Liver (tissue), 8 donors: ENCODE measurements at regions not wholly inside any gene's neighbourhood (a gene's known extent, or its start where the extent isn't known, plus 50 kb on each side); places are given as distances from the start of the nearest gene placed in this dataset.
"Not testable (repeated sequence)": the region's sequence is repeated elsewhere in the genome, so short reads cannot be mapped to it uniquely, and the experiment has no call there.

Experiments used
- DNase-seq: peaks from one replicate; pipeline ENCODE4 v3.0.0-alpha.2; 2017; ENCODE audit warnings: low spot score
- H3K27ac ChIP-seq, 2 donors: one replicate each; pipeline ENCODE4 v1.7.0; 2013; ENCODE audit warnings: inconsistent platforms in 2 of 2, low read length in 2 of 2, control low read depth in 1 of 2, low read depth in 1 of 2, mild to moderate bottlenecking in 1 of 2
- H3K27me3 ChIP-seq, 4 donors: one replicate each; pipeline versions ENCODE4 v1.6.1 to v1.7.0; 2013; ENCODE audit warnings: low read length in 3 of 4, inconsistent platforms in 1 of 4, mild to moderate bottlenecking in 1 of 4, moderate library complexity in 1 of 4; ENCODE audit not compliant: control insufficient read depth in 4 of 4, insufficient read depth in 4 of 4
- H3K36me3 ChIP-seq, 4 donors: one replicate each; pipeline versions ENCODE4 v1.6.1 to v1.7.0; 2013; ENCODE audit warnings: low read length in 3 of 4, mild to moderate bottlenecking in 3 of 4, low read depth in 1 of 4, moderate library complexity in 1 of 4; ENCODE audit not compliant: control insufficient read depth in 4 of 4, insufficient read depth in 3 of 4
- H3K4me1 ChIP-seq, 4 donors: one replicate each; pipeline versions ENCODE4 v1.6.1 to v1.7.0; 2013; ENCODE audit warnings: low read length in 3 of 4, mild to moderate bottlenecking in 3 of 4, moderate library complexity in 1 of 4; ENCODE audit not compliant: control insufficient read depth in 4 of 4, insufficient read depth in 4 of 4
- H3K4me3 ChIP-seq, 3 donors: one replicate each; pipeline versions ENCODE4 v1.6.1 to v1.7.0; 2013; ENCODE audit warnings: low read length in 3 of 3, control low read depth in 1 of 3, low read depth in 1 of 3, mild to moderate bottlenecking in 1 of 3
- H3K9ac ChIP-seq, 2 donors: one replicate each; pipeline ENCODE4 v1.7.0; 2013; ENCODE audit warnings: low read length in 2 of 2, mild to moderate bottlenecking in 2 of 2, moderate library complexity in 2 of 2, control low read depth in 1 of 2, low read depth in 1 of 2
- H3K9me3 ChIP-seq, 4 donors: one replicate each; pipeline versions ENCODE4 v1.6.1 to v1.7.0; 2013; ENCODE audit warnings: low read length in 3 of 4; ENCODE audit not compliant: control insufficient read depth in 4 of 4
- ATF3 ChIP-seq: IDR thresholded peaks from 2 replicates; pipeline ENCODE4 v1.6.1; 2016; ENCODE audit warnings: antibody characterized with exemption
- EGR1 ChIP-seq, 2 donors: IDR thresholded peaks; 2 replicates each; pipeline ENCODE4 v1.6.1; 2016 to 2018; ENCODE audit warnings: antibody characterized with exemption in 2 of 2, low read depth in 2 of 2
- FOXA1 ChIP-seq: IDR thresholded peaks from 2 replicates; pipeline ENCODE4 v1.6.1; 2016; ENCODE audit warnings: antibody characterized with exemption
- GABPA ChIP-seq, 2 donors: IDR thresholded peaks in 1 of 2; conservative IDR thresholded peaks in 1 of 2; 2 replicates each; pipeline ENCODE4 v1.6.1; 2016; ENCODE audit warnings: antibody characterized with exemption in 2 of 2, mild to moderate bottlenecking in 1 of 2, moderate library complexity in 1 of 2
- HNF4A ChIP-seq, 2 donors: conservative IDR thresholded peaks; 2 replicates each; pipeline ENCODE4 v1.6.1; 2016; ENCODE audit warnings: antibody characterized with exemption in 2 of 2, mild to moderate bottlenecking in 2 of 2
- HNF4G ChIP-seq: IDR thresholded peaks from 2 replicates; pipeline ENCODE4 v1.6.1; 2016; ENCODE audit warnings: antibody characterized with exemption
- JUND ChIP-seq, 2 donors: IDR thresholded peaks; 2 replicates each; pipeline ENCODE4 v1.6.1; 2016; ENCODE audit warnings: antibody characterized with exemption in 2 of 2
- NR2F2 ChIP-seq: IDR thresholded peaks from 2 replicates; pipeline ENCODE4 v1.6.1; 2016; ENCODE audit warnings: antibody characterized with exemption
- RAD21 ChIP-seq, 2 donors: IDR thresholded peaks; 2 replicates each; pipeline ENCODE4 v1.6.1; 2016; ENCODE audit warnings: antibody characterized with exemption in 2 of 2, mild to moderate bottlenecking in 2 of 2
- RXRA ChIP-seq, 2 donors: IDR thresholded peaks; 2 replicates each; pipeline ENCODE4 v1.6.1; 2017 to 2018; ENCODE audit warnings: antibody characterized with exemption in 2 of 2, mild to moderate bottlenecking in 1 of 2
- SP1 ChIP-seq: IDR thresholded peaks from 2 replicates; pipeline ENCODE4 v1.6.1; 2018; ENCODE audit warnings: antibody characterized with exemption, mild to moderate bottlenecking
- TAF1 ChIP-seq: conservative IDR thresholded peaks from 2 replicates; pipeline ENCODE4 v1.6.1; 2016; ENCODE audit warnings: antibody characterized with exemption, mild to moderate bottlenecking
- YY1 ChIP-seq: IDR thresholded peaks from 2 replicates; pipeline ENCODE4 v1.6.1; 2016; ENCODE audit warnings: antibody characterized with exemption, mild to moderate bottlenecking
- WGBS: extraction: QIAGEN DNeasy Blood & Tissue Kit; methylation state at CpG from one replicate; pipeline ENCODE4 v1.1.7; 2013; 5-methylcytosine and 5-hydroxymethylcytosine counted together
- TF ChIP-seq, protein P1 (sequence below): fragments of 150-350 bp; IDR thresholded peaks from 2 replicates; pipeline ENCODE4 v1.5.1; 2017; ENCODE audit warnings: improper control_type of control experiment, low read depth, low read length; ENCODE audit not compliant: missing input control
- TF ChIP-seq, protein P2 (sequence below): IDR thresholded peaks from 2 replicates; pipeline ENCODE4 v1.6.1; 2016; ENCODE audit warnings: antibody characterized with exemption
- TF ChIP-seq, protein P3 (sequence below): IDR thresholded peaks from 2 replicates; pipeline ENCODE4 v1.6.1; 2016; ENCODE audit warnings: antibody characterized with exemption
- TF ChIP-seq, protein P4 (sequence below): IDR thresholded peaks from 2 replicates; pipeline ENCODE4 v1.6.1; 2016; ENCODE audit warnings: antibody characterized with exemption, mild to moderate bottlenecking
- donor health status: healthy.
- donor health status: healthy.
- donor health status: healthy.
- donor health status: healthy.
- donor health status: healthy.

GRCh38 chr15:95205077-95205476, 973.7 kb downstream of the MCTP2 start:
- Histone ChIP-seq H3K36me3 (no peaks in the 10 kb centered on the region), H3K9me3 (peaks cover 0 to 3% (median 0%) of the 10 kb centered on the region in 4 donors), H3K4me1 (no peaks in the 10 kb centered on the region), H3K27me3 (no peaks in the 10 kb centered on the region), H3K9ac (no peak overlapping the region), H3K4me3 (no peak overlapping the region), H3K27ac (no peak overlapping the region)
- no peak for DNase-seq
- TF ChIP-seq HNF4A (conservative IDR thresholded peaks at IDR 0.05): no peak
- TF ChIP-seq, protein P1, sequence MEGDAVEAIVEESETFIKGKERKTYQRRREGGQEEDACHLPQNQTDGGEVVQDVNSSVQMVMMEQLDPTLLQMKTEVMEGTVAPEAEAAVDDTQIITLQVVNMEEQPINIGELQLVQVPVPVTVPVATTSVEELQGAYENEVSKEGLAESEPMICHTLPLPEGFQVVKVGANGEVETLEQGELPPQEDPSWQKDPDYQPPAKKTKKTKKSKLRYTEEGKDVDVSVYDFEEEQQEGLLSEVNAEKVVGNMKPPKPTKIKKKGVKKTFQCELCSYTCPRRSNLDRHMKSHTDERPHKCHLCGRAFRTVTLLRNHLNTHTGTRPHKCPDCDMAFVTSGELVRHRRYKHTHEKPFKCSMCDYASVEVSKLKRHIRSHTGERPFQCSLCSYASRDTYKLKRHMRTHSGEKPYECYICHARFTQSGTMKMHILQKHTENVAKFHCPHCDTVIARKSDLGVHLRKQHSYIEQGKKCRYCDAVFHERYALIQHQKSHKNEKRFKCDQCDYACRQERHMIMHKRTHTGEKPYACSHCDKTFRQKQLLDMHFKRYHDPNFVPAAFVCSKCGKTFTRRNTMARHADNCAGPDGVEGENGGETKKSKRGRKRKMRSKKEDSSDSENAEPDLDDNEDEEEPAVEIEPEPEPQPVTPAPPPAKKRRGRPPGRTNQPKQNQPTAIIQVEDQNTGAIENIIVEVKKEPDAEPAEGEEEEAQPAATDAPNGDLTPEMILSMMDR: no peak
- no peak for TF ChIP-seq EGR1 (IDR thresholded peaks at IDR 0.05; ENCODE audit: low read depth in 2 of 2)
- TF ChIP-seq RXRA (IDR thresholded peaks at IDR 0.05): no peak
- no peak for TF ChIP-seq NR2F2
- TF ChIP-seq, protein P2, sequence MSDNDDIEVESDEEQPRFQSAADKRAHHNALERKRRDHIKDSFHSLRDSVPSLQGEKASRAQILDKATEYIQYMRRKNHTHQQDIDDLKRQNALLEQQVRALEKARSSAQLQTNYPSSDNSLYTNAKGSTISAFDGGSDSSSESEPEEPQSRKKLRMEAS: no peak
- no peak for TF ChIP-seq GABPA (IDR thresholded peaks at IDR 0.05 in 1 of 2, conservative IDR thresholded peaks at IDR 0.05 in 1 of 2)
- TF ChIP-seq YY1: no peak
- TF ChIP-seq, protein P3, sequence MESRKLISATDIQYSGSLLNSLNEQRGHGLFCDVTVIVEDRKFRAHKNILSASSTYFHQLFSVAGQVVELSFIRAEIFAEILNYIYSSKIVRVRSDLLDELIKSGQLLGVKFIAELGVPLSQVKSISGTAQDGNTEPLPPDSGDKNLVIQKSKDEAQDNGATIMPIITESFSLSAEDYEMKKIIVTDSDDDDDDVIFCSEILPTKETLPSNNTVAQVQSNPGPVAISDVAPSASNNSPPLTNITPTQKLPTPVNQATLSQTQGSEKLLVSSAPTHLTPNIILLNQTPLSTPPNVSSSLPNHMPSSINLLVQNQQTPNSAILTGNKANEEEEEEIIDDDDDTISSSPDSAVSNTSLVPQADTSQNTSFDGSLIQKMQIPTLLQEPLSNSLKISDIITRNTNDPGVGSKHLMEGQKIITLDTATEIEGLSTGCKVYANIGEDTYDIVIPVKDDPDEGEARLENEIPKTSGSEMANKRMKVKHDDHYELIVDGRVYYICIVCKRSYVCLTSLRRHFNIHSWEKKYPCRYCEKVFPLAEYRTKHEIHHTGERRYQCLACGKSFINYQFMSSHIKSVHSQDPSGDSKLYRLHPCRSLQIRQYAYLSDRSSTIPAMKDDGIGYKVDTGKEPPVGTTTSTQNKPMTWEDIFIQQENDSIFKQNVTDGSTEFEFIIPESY: no peak
- TF ChIP-seq TAF1: no peak
- TF ChIP-seq SP1: no peak
- no peak for TF ChIP-seq FOXA1
- no peak for TF ChIP-seq RAD21 (IDR thresholded peaks at IDR 0.05)
- TF ChIP-seq JUND (IDR thresholded peaks at IDR 0.05): no peak
- no peak for TF ChIP-seq HNF4G

- not testable (repeated sequence) for H3K4me3 ChIP-seq, H3K27me3 ChIP-seq, H3K9me3 ChIP-seq, H3K4me1 ChIP-seq, H3K27ac ChIP-seq, H3K9ac ChIP-seq, DNase-seq, H3K36me3 ChIP-seq
- WGBS: 72% methylated on average over 3 of the region's 3 CpGs
Measured at GRCh38 chr15:95205830-95206229, 974.5 kb downstream of the MCTP2 start.

- Histone ChIP-seq H3K4me3 (no peak overlapping the region), H3K9ac (no peak overlapping the region), H3K4me1 (no peaks in the 10 kb centered on the region), H3K36me3 (no peaks in the 10 kb centered on the region), H3K27me3 (no peaks in the 10 kb centered on the region), H3K9me3 (peaks cover 0 to 5% (median 2%) of the 10 kb centered on the region in 4 donors), H3K27ac (no peak overlapping the region)
- DNase-seq: no peak
- WGBS: 80% methylated on average over 4 of the region's 4 CpGs
- no peak for TF ChIP-seq RXRA (IDR thresholded peaks at IDR 0.05)
- TF ChIP-seq SP1: no peak
- TF ChIP-seq EGR1 (IDR thresholded peaks at IDR 0.05; ENCODE audit: low read depth in 2 of 2): no peak
- TF ChIP-seq, protein P2: no peak
- TF ChIP-seq, protein P1: no peak
- no peak for TF ChIP-seq TAF1
- no peak for TF ChIP-seq FOXA1
- no peak for TF ChIP-seq RAD21 (IDR thresholded peaks at IDR 0.05)
- TF ChIP-seq HNF4G: no peak
- TF ChIP-seq NR2F2: no peak
- TF ChIP-seq, protein P4, sequence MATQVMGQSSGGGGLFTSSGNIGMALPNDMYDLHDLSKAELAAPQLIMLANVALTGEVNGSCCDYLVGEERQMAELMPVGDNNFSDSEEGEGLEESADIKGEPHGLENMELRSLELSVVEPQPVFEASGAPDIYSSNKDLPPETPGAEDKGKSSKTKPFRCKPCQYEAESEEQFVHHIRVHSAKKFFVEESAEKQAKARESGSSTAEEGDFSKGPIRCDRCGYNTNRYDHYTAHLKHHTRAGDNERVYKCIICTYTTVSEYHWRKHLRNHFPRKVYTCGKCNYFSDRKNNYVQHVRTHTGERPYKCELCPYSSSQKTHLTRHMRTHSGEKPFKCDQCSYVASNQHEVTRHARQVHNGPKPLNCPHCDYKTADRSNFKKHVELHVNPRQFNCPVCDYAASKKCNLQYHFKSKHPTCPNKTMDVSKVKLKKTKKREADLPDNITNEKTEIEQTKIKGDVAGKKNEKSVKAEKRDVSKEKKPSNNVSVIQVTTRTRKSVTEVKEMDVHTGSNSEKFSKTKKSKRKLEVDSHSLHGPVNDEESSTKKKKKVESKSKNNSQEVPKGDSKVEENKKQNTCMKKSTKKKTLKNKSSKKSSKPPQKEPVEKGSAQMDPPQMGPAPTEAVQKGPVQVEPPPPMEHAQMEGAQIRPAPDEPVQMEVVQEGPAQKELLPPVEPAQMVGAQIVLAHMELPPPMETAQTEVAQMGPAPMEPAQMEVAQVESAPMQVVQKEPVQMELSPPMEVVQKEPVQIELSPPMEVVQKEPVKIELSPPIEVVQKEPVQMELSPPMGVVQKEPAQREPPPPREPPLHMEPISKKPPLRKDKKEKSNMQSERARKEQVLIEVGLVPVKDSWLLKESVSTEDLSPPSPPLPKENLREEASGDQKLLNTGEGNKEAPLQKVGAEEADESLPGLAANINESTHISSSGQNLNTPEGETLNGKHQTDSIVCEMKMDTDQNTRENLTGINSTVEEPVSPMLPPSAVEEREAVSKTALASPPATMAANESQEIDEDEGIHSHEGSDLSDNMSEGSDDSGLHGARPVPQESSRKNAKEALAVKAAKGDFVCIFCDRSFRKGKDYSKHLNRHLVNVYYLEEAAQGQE: no peak
- TF ChIP-seq ATF3: no peak
- TF ChIP-seq JUND (IDR thresholded peaks at IDR 0.05): no peak
- no peak for TF ChIP-seq YY1
Measured at GRCh38 chr15:95208071-95208470, 976.7 kb downstream of the MCTP2 start.
